HG03571 (cell line): ENCODE measurements at regions not wholly inside any gene's neighbourhood (a gene's known extent, or its start where the extent isn't known, plus 50 kb on each side); places are given as distances from the start of the nearest gene placed in this dataset.

ENCODE experiments used
- ATAC-seq: cut with Tn5 transposase; IDR thresholded peaks from one replicate; pipeline ENCODE4 v1.9.1; 2021; ENCODE audit not compliant: unreplicated experiment

DNA sequence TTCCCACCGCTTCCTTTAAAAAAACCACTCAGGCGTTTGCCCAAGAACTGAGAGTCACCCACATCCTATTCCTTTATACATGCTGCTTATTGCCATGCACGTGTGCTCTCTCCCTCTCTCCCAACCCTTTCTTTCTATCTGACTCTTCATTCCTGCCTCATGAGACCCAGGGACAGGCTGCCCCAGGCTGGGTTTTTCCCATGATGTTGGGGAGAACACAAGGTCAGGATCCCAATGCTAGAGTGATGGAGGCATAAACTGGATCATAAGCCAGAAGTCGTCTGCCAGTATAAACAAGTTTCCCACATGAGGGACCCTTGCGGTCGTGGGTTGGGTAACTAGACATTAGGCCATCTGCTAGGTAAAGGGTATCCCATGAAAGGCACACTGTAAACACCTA, 64.9 kb downstream of the CD2 start:
- ATAC-seq, result no peak

DNA sequence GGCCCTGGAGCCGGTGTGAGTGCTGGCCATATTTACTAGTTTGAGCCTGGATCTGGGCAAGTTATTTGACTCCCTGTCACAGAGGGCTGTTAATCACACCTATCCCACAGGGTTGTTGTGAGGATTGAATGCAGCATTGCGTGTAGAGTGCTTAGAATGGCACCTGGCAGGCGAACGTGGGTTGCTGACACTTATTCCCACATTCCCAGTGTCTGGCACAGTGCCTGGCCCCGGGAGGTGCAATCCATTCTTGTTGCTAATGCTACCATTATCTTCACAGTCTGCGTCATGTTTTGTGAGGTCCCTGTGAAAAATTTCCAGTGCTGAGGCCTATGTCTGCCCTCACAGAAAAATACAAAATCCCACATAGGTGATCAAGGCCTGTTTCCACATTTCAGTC, 66.1 kb downstream of the CD2 start:
- ATAC-seq, result no peak

DNA sequence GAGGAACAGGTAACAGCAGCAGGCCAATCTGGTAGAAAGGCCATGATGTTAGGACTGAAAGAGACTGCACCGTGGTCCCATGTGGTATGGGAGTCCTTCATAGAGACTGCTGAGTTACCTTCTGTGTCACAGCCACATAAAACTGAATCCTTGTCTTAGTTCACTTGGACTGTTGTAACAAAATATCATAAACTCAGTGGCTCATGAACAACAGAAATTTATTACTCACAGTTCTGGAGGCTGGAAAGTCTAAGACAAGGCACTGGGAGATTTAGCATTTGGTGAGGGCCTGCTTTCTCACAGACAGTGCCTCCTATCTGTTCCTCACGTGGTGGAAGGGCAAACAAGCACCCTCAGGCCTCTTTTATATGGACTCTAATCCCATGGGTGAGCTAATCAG, 67.5 kb downstream of the CD2 start:
- ATAC-seq, result no peak

DNA sequence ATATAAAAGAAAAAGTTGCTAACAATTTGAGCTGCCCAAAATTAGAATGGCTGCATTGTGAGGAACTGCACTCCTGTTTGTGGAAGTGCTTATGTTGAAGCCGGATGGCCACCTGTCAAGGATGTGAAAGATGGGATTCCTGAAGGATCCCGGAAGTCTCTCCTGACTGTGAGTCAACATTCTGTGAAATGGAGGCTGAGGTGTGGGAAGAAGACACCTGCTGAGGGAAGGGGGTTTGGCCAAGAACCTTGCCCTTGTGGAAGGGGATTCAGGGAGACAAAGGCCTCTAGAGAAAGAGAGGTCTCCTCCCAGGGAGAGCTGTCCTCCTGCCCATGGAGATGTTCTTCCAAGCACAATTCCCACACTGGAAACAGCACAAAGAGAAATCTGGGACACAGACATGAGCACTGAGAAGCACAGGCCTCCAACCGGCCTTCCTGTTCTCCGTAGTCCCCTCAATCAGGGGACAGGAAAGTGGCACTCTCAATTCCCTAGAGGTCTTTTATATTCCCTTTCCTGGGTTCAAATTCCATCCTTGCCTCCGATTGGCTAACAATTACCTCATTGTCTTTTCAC, 70.5 kb downstream of the CD2 start:
- ATAC-seq, result no peak

DNA sequence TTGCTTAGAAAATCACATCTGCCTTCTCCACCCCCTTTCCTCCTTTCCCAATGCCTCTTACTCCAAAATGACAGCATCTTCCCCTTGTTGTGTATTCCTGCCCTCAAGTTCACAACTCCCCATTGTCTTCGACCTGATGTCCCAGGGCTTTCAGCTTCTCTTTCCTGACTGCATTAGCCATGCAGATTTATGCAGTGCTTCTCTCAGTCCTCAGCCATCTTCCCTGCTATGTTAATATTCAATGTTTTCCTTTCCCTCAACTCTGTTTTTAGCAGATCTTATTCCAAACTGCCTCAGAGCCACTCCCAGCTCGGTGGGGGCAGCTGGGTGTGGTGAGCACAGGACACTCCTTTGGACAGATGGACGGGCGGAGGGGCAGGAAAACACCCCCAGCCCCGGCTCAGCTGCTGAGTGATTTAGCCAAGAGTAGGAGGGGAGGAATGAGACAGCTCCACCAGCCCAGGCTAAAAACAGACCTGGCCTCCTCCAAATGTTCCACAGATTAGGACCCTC, 71.0 kb downstream of the CD2 start:
- no peak for ATAC-seq

DNA sequence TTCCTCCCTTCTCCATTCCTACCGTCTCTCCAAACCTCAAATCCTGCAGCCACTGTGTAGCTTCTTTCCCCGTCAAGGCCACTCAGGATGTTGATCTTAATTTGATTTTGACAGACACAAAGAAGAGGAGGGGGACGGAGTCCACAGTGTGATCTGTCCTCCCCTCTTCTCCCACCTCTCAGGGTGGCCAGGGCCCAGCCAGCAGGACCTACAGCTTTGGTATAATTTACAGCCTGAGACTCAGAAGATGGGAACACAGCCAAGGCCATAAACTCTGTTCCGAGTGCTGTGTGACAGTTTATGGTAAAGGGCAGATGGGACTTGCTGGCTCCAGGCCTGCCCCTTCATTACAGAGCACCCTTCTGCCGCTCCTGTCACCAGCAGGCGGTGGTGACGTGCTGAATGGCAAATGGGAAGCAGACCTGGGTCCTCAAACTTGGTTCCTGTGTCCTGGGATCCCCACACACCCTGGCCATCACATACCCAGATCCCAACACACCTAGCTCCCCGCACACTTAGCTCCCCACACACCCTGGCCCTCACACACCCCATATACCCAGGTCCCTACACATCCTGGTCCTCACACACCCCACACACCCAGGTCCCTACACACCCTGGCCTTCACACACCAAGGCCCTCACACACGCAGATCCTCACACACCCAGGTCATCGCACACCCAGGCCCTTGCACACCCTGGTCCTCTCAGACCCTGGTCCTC, 71.6 kb downstream of the CD2 start:
- no peak for ATAC-seq

DNA sequence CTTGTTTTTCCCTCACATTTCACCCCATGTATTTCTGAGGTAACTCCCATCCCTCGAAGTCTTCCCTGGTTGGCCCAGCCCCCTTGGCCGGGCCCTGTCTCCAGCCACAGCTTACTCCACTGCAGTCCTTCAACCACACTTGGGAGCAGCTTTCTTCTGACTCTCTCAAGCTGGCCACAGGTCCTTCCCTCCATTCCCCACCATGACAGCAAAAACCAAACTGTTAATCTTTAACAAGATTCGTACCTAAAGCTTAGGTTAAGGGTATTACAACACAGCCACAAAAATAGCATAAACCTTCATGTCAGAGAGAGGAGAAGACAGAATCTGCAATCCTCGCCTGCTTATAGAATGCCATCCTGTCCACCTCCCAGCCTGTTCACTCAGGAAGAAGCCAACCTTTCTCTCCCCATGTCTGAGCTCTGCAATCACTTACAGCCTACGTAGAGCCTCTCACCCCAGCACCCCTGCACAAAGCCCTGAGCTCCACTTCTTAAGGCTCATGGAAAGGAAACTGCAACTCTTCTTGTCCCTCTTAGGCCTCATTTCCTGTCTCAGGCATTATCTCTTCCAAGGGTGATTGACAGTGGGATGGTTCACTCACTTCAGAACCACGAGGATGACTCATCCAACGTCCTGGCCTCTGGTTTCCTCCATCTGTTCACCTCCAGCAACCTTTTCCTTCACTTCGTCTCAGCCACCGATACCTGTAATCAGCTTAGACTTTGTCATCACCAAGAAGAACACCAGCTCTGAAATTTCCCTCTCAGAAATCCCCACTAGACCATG, 72.8 kb downstream of the CD2 start:
- ATAC-seq, result peak; percentile 81

DNA sequence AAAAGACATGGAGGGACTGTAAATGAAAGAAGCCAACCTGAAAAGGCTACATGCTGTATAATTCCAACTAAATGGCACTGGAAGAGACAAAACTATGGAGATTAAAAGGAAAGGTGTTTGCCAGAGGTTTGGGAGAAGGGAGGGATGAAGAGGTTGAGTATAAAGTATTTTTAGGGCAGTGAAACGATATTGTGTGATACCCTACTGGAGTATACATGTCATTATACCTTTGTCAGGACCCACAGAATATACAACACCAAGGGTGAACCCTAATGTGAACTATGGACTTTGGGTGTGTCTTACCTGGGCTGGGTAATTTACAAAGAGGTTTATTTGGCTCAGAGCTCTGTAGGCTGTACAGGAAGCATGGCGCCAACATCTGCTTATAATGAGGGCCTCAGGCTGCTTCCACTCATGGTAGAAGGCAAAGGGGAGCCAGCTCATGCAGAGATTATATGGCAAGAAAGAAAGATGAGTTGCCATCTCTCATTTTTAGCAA, 73.4 kb downstream of the CD2 start:
- no peak for ATAC-seq

DNA sequence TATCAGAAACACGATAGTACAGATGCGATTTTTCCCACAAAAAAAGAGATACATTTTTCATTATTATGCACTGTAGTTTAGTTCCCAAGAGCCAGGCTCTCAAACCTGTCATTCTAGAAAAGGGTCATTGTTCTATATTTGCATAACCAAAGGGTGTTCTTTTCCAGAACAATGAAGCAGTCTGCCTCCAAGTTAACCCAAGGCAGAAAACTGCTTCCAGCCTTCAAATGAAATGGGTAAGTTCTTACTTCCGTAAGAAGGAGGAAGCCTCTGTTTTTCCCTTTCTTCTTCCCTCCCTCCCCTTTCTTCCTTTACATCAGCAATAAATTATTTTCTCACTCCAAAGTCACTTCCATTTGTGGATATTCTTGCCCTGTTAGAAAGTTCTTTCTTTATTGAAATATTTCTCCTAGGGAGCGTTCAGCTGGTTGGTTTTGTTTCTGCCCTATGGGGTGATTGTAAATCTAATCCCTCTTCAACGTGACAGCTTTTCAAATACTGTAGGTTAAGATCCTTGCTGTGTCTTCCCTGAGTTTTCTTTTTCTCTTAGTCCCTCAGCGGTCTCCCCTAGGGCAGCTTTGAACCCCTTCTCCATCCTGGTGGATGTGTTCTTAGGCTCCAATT, 77.3 kb upstream of the PTGFRN start:
- ATAC-seq, result no peak

DNA sequence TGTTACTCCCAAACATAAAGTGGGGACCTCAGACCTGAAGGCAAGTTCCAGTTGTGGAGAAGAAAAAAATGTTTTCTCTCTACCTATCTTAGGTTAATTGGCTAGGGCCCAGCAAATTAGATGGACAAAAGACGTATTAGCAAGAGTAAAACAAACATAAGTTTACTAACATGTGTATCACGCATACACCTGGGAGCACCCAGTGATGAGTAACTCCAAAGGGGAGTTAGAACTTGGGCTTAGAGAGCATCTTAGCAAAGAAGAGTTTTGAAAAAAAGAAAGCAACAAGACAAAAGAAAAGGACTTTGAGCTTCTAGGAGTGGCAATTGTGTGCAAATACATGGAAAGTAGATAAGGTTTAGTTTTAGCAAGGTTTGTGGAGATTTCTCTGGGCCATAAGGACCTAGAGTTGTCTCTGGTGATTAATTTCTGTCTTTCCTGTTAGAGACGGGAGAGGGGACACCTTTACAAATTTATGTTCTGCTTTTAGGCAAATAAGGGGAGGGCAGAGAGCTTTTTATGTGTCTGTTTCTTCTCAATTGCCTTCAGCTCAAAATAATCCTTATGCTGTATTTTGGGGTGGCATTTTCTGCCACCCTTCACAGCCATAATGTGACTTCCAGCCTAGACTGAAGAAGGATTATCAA, 76.7 kb upstream of the PTGFRN start:
- ATAC-seq, result no peak

DNA sequence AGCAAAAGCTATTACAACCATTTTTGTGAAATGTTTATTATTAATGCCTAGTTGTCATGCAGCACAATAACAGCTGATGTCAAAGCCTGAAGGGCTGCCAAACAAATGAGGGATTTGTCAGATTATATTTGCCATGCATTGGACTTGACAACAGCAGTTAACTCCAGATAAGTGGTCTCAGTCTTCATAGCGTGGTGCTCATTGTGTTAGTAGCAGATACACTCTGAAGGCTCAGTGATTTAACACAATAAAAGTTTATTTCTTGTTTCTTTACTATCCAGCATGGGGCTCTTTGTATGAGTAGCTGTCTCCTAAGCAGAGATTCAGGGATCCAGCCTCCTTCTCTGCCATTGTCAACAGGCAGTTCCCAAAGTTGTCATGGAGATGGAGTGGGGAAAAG, 76.0 kb upstream of the PTGFRN start:
- no peak for ATAC-seq

DNA sequence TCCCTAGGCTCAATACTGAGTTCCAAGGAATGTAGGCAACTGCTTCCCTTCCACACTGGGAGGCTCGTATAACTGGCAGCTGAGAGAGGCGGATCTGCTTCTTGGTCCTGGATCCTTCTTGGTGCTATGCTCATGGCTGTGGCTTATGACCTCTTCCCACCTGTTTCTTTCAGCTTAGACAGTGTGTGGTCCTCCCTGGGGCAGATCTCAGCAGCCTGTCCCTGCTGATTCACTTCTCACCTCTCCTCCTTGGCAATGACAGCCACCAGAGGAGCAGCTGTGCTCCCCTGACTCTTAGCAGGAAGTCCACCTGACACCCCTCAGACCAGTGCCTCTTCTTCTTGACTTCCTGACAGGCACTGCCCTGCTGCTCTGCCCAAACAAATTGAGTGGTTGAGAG, 75.1 kb upstream of the PTGFRN start:
- no peak for ATAC-seq

DNA sequence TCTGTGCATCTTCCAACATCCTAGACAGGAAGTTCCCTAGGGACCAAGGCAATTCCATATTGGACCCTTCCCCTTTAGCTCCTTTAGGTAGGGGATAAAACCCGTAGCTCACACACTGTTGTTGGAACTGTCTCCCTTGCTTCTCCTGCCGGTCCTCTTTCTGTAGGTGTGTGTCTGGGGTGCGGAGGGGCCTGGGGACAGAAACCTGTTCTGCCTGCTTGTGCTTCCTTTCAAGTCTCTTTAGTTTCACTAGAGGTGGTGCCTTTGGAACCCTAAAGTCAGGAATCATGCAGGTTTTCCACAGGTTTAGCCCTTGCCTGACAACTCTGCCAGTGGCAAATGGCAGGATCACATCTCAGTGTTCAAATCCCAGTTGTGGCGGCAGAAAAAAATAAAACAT, 74.6 kb upstream of the PTGFRN start:
- ATAC-seq, result no peak

DNA sequence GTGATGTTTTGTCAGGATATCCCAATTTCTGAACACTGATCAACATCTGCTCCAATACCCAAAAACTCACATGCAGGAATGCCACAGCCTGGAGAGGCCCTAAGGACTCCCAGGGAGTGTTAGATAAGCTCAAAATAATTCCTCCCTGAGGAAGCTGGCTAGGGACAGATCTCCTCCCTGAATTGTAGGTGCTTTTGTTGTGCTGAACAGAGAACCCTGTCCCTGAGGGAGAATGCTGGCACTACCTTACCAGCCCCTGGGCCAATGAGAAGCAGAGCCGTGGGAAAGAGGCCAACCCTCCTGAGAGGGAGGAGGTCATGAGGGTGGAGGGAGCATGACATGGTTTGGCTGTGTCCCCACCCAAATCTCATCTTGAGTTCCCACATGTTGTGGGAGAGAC, 73.6 kb upstream of the PTGFRN start:
- ATAC-seq, result no peak

DNA sequence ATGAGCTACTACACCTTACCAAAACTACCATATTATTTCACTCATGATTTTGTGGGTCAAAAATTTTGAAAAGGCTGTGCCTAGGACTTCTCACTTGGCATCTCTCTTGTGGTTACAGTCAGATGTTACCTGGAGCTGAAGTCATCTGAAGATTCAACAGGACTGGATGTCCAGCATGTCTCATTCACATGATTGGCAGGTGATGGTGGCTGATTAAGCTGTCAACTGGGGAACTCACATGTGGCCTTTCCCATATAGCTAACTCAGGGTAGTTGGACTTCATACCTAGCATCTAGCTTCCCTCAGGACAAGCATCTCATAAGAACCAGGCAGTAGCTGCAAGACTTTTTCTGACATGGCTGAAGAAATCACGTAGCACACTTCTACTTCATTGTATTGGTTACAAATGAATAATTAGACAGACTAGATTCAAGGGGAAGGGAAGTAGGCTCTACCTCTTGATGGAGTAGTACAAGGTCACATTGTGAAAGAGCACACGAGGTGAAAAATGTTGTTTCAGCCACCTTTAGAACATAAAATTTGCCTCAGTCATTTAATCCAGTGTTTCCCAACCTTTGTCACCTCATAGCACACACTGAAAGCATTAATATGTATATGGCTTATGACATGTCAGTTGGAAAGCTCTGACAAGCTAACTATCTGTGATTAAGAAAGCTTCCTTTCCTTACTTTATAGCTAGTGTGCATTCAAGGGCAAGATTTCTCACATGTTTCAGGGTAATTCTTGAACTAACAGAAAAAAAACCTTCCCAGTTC, 68.0 kb upstream of the PTGFRN start:
- ATAC-seq, result no peak

DNA sequence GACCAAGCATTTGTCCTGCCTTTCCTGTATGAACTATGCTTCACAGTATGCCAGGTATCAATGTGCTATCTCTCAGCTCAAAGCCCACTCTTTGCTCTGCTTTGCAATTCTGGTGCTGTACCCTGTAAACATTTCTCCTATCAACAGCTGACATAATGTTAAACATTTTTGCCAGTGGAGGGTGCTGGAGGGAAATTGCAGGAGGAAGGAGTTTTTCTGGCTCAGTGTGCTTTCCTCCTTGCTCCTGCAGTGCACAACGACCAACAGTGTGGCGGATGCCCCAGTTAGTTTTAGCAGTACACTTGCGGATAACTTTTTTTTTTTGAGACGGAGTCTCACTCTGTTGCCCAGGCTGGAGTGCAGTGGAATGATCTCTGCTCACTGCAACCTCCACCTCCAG, 67.1 kb upstream of the PTGFRN start:
- ATAC-seq, result no peak

DNA sequence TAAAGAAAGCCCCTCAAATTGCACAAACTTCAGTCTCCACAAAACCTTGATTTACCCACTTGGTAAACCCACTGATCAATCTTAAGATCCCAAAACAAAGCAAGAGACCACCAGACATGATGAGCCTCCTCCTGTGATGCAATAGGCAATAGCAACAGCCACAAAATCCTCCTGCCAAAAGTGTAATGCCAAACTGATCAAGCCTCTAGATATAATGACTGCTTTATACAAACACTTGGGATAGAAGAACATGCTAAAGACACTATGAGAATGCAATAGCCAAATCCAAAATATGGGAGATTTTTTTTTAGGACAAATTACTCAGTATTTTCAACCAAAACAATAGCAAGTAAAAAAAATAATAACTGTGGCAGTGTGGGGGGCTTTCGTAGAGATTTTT, 64.9 kb upstream of the PTGFRN start:
- ATAC-seq, result no peak

DNA sequence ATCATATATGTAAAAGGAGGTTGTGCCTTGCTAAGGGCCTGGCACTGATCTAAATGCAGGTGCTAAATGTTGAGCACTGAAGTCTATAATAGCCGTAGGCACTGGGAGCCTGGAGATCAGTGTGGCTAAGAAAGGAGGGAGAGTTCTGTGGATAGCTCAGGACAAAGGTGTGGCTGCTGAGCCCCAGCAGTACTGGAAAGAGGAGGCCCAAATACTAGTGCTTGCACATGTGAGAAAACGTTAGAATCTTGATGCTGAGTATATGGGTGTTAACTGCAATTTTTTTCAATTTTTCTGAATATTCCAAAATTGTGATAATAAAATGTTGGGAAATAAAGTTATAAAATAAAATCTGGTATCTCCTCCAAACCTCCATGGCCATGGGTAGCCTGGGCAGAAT, 62.5 kb upstream of the PTGFRN start:
- no peak for ATAC-seq

DNA sequence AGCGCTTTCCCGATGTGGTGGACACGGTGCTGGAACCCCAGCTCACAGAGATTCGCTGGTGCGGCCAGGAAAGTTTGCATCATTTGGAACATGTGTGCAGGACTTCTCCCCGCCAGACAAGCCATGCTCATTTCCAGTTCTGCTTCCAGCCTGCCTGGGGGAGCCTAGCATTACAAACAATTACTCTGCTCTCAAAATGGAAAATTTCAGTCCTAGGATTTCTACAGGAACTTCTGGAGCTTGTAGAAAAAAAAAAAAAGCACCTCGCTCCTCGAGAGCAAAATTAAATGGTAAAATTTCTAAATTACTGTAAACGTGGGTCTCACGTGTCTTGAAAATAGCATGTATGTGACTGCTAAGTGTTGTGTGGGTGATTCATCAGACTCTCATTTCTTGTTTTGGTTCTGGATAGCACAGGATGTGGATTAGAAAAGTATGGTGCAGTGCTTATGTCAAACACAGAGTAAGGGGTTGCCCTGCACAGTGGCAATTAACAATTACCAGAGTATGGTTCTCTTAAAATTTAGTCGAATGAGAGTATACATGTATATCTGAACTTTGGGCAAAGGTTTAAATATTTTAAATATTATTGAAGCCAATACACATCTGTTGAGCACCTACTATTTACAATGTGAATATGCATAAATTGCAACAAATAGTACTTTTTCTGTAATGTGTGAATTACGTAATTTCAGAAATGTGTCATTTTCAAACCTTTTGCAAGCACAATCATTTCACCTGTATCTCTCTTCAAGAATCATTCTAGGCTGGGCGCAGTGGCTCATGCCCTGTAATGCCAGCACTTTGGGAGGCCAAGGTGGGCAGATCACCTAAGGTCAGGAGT, 61.8 kb upstream of the PTGFRN start:
- ATAC-seq, result no peak
